ENCODE measurements at regions not wholly inside any gene's neighbourhood (a gene's known extent, or its start where the extent isn't known, plus 50 kb on each side); places are given as distances from the start of the nearest gene placed in this dataset.

- no peak overlapping the region for H2AFZ ChIP-seq (ENCODE audit: low read depth, low read length)
- no peaks in the 10 kb centered on the region for H3K4me1 ChIP-seq (replicated peaks in 1 of 2; ENCODE audit: control insufficient read depth in 2 of 2, insufficient read depth in 2 of 2, low read length in 2 of 2)
- no peaks in the 10 kb centered on the region for H3K79me2 ChIP-seq (ENCODE audit: control insufficient read depth, insufficient read depth, low read length)
- BruUV-seq (replicated peaks), result no TSS peak
- no peaks in the 10 kb centered on the region for H3K9me1 ChIP-seq (ENCODE audit: control insufficient read depth, insufficient read depth, low read length)
- H4K20me1 ChIP-seq (replicated peaks; ENCODE audit: control insufficient read depth, insufficient read depth, low read length), result no peaks in the 10 kb centered on the region
- no peaks in the 10 kb centered on the region for H3K9me3 ChIP-seq (replicated peaks; ENCODE audit: control insufficient read depth, insufficient read depth, low read depth, low read length)
- no peak for TF ChIP-seq SPI1 (IDR thresholded peaks at IDR 0.05; ENCODE audit: borderline replicate concordance, low read depth, low read length)
- no peak for TF ChIP-seq MEIS2 (IDR thresholded peaks at IDR 0.05; ENCODE audit: partially characterized antibody)
- no peak for TF ChIP-seq LCOR (CRISPR knock-in tag; IDR thresholded peaks at IDR 0.05)
- no peak for TF ChIP-seq MTA2 (IDR thresholded peaks at IDR 0.05; ENCODE audit: low read depth)
- no peak for TF ChIP-seq ZNF75A (CRISPR knock-in tag; IDR thresholded peaks at IDR 0.05)
- TF ChIP-seq CTCF (IDR thresholded peaks at IDR 0.05 in 2 of 3, conservative IDR thresholded peaks at IDR 0.05 in 1 of 3; ENCODE audit: insufficient read depth in 2 of 3, low read depth in 1 of 3, low read length in 3 of 3), result no peak
- no peak for TF ChIP-seq GABPB2 (CRISPR knock-in tag; conservative IDR thresholded peaks at IDR 0.05)
- TF ChIP-seq NR2F6 (CRISPR knock-in tag; IDR thresholded peaks at IDR 0.05), result no peak
- no peak for TF ChIP-seq ILK (tag; IDR thresholded peaks at IDR 0.05; ENCODE audit: borderline replicate concordance, low read depth)
- H3K27ac ChIP-seq (ENCODE audit: extremely low read depth, low read depth, low read length), result no peak overlapping the region
- WGBS (ENCODE audit: insufficient coverage, low coverage, missing lambda C conversion rate), result 0% methylated on average over 3 of the region's 3 CpGs
- POLR2A ChIA-PET, result no interaction called here
- no peak overlapping the region for H3K9ac ChIP-seq (ENCODE audit: insufficient read depth in 1 of 2, low read depth in 2 of 2, low read length in 2 of 2)
- FAIRE-seq (no peak), DNase-seq (ENCODE audit: extremely low read depth in 1 of 4, low spot score in 3 of 4) (no peak), ATAC-seq (no peak)
- no peak overlapping the region for H3K4me3 ChIP-seq
- no peak overlapping the region for H3K4me2 ChIP-seq (ENCODE audit: insufficient read depth, low read length)
- intact Hi-C loops (cut with micrococcal nuclease) (no loop called here), in situ Hi-C loops (cut with MboI) (no loop called here)
- CTCF ChIA-PET (ENCODE audit: low intra/inter-chr PET ratio), result no interaction called here
- H3K27me3 ChIP-seq (ENCODE audit: control insufficient read depth in 2 of 2, insufficient read depth in 2 of 2, low read length in 2 of 2), result no peaks in the 10 kb centered on the region
- H3K36me3 ChIP-seq (ENCODE audit: control insufficient read depth, insufficient read depth, low read length), result no peaks in the 10 kb centered on the region
Observed at GRCh38 chr15:93664213-93664956, 567.0 kb upstream of the MCTP2 start.

All from K562 (cell line).